Stomach (tissue), 4 donors: ENCODE measurements at regions not wholly inside any gene's neighbourhood (a gene's known extent, or its start where the extent isn't known, plus 50 kb on each side); places are given as distances from the start of the nearest gene placed in this dataset.

ENCODE experiments used
- EP300 ChIP-seq: sonication (generic); formaldehyde crosslinking; IDR thresholded peaks from one replicate; pipeline ENCODE4 v1.6.1; 2017; ENCODE audit warnings: antibody characterized with exemption
- POLR2A ChIP-seq, 4 donors: fragments of 450-650 bp; IDR thresholded peaks; one replicate each; pipeline ENCODE4 v1.6.1; 2016; ENCODE audit warnings: antibody characterized with exemption in 4 of 4, control low read depth in 2 of 4, mild to moderate bottlenecking in 1 of 4, moderate library complexity in 1 of 4
- POLR2AphosphoS5 ChIP-seq, 3 donors: sonication (generic); formaldehyde crosslinking; IDR thresholded peaks; one replicate each; pipeline ENCODE4 v1.6.1; 2016; ENCODE audit warnings: antibody characterized with exemption in 3 of 3
- TF ChIP-seq, protein P1 (sequence below), 7 experiments: fragments of 450-650 bp in 4 of 7; fragments of 200-600 bp in 3 of 7; sonication (generic) in 3 of 7; IDR thresholded peaks; one replicate each; pipeline ENCODE4 v1.5.1; 2016 to 2019; ENCODE audit warnings: antibody characterized with exemption in 7 of 7, control low read depth in 2 of 7, mild to moderate bottlenecking in 1 of 7

DNA sequence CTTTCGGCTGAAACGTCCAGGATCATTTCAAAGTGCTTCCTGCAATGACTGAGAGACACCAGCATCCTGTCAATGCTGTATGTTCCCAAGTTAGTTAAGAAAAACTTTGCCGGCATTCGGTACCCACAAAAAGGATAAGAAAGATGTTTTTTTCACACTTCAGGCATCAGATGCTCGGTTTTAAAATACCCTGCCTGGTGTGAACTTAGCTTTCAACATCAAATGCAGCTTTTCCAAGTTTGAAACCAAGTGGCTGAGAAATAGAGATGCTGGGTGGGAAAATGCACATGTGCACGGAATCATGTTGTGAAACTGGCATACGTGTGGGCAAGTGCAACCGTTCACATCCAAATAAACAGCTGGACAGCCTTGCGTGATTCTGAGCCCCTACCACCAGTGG lies 254.9 kb upstream of the IGF1R start:
- no peak for TF ChIP-seq POLR2AphosphoS5 (IDR thresholded peaks at IDR 0.05)
- TF ChIP-seq, protein P1, sequence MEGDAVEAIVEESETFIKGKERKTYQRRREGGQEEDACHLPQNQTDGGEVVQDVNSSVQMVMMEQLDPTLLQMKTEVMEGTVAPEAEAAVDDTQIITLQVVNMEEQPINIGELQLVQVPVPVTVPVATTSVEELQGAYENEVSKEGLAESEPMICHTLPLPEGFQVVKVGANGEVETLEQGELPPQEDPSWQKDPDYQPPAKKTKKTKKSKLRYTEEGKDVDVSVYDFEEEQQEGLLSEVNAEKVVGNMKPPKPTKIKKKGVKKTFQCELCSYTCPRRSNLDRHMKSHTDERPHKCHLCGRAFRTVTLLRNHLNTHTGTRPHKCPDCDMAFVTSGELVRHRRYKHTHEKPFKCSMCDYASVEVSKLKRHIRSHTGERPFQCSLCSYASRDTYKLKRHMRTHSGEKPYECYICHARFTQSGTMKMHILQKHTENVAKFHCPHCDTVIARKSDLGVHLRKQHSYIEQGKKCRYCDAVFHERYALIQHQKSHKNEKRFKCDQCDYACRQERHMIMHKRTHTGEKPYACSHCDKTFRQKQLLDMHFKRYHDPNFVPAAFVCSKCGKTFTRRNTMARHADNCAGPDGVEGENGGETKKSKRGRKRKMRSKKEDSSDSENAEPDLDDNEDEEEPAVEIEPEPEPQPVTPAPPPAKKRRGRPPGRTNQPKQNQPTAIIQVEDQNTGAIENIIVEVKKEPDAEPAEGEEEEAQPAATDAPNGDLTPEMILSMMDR (IDR thresholded peaks at IDR 0.05): no peak
- TF ChIP-seq POLR2A (IDR thresholded peaks at IDR 0.05): no peak
- no peak for TF ChIP-seq EP300
